H1 (cell line): ENCODE measurements at regions not wholly inside any gene's neighbourhood (a gene's known extent, or its start where the extent isn't known, plus 50 kb on each side); places are given as distances from the start of the nearest gene placed in this dataset.

Source experiments
- CTCF ChIA-PET: fragments of 300-600 bp; sonication (Branson Sonifier 250); formaldehyde crosslinking; loops from one replicate; lab custom pipeline; 2021; ENCODE audit not compliant: partially characterized antibody; lab: Charles Lee
- POLR2A ChIA-PET: fragments of 300-600 bp; sonication (Branson Sonifier 250); formaldehyde crosslinking; loops from one replicate; lab custom pipeline; 2021; ENCODE audit warnings: inconsistent platforms; ENCODE audit not compliant: partially characterized antibody; lab: Charles Lee
- DNase-seq, 2 experiments: peaks; one replicate each; pipeline versions ENCODE4 v3.0.0 to v3.0.0-alpha.2; 2010 to 2022; ENCODE audit warnings: low spot score in 2 of 2, low read depth in 1 of 2, mixed read lengths in 1 of 2
- FAIRE-seq: peaks from 2 replicates; lab custom pipeline; 2011; peaks lifted over from hg19 to GRCh38; lab: Jason Lieb, UNC
- H2AFZ ChIP-seq: 2 replicates; pipeline ENCODE4 v1.8.1; 2012; ENCODE audit warnings: low read length, inconsistent platforms
- H2AK5ac ChIP-seq: 2 replicates; pipeline ENCODE4 v1.6.1; 2013; ENCODE audit warnings: low read depth, low read length
- H2BK120ac ChIP-seq: replicated peaks from 2 replicates; pipeline ENCODE3; 2013; ENCODE audit warnings: low read depth, low read length, inconsistent platforms
- H2BK12ac ChIP-seq: 2 replicates; pipeline ENCODE4 v1.6.1; 2013; ENCODE audit warnings: low read depth, low read length
- H2BK15ac ChIP-seq: 2 replicates; pipeline ENCODE4 v1.6.1; 2013; ENCODE audit warnings: low read length
- H2BK20ac ChIP-seq: 2 replicates; pipeline ENCODE4 v1.6.1; 2013; ENCODE audit warnings: low read length
- H2BK5ac ChIP-seq: 2 replicates; pipeline ENCODE4 v1.6.1; 2013; ENCODE audit warnings: low read depth, low read length
- H3K14ac ChIP-seq: 2 replicates; pipeline ENCODE4 v1.6.1; 2013; ENCODE audit warnings: inconsistent platforms; ENCODE audit not compliant: insufficient read length
- H3K18ac ChIP-seq: 2 replicates; pipeline ENCODE4 v1.6.1; 2013; ENCODE audit warnings: low read length; ENCODE audit errors: extremely low read depth
- H3K23ac ChIP-seq: 2 replicates; pipeline ENCODE4 v1.6.1; 2013; ENCODE audit warnings: inconsistent platforms; ENCODE audit not compliant: insufficient read length
- H3K23me2 ChIP-seq: 2 replicates; pipeline ENCODE4 v1.6.1; 2013; ENCODE audit warnings: low read depth, low read length
- H3K27ac ChIP-seq: 2 replicates; pipeline ENCODE4 v1.6.1; 2011; ENCODE audit warnings: low read depth, low read length, inconsistent platforms
- H3K27me3 ChIP-seq, 4 experiments: replicated peaks in 1 of 4; 1 replicate in 1 of 4; 2 replicates in 3 of 4; pipeline versions ENCODE4 v1.6.1 to v1.8.1; 2011 to 2013; ENCODE audit warnings: low read length in 3 of 4, mild to moderate bottlenecking in 3 of 4, inconsistent platforms in 2 of 4, mixed read lengths in 2 of 4, moderate library complexity in 1 of 4; ENCODE audit not compliant: control insufficient read depth in 3 of 4, insufficient read depth in 3 of 4; ENCODE audit errors: extremely low read depth in 1 of 4
- H3K36me3 ChIP-seq, 4 experiments: 2 replicates each; pipeline versions ENCODE4 v1.6.1 to v1.8.1; 2011 to 2013; ENCODE audit warnings: mild to moderate bottlenecking in 4 of 4, low read length in 3 of 4, moderate library complexity in 2 of 4, control low read depth in 1 of 4, inconsistent platforms in 1 of 4; ENCODE audit not compliant: insufficient read depth in 4 of 4, control insufficient read depth in 2 of 4
- H3K4ac ChIP-seq: replicated peaks from 2 replicates; pipeline ENCODE3; 2013; ENCODE audit warnings: low read length, low read depth, mixed read lengths, inconsistent platforms; ENCODE audit not compliant: insufficient read length
- H3K4me1 ChIP-seq, 4 experiments: replicated peaks in 1 of 4; 1 replicate in 1 of 4; 2 replicates in 3 of 4; pipeline versions ENCODE4 v1.6.1 to v1.8.1; 2011 to 2013; ENCODE audit warnings: low read length in 3 of 4, inconsistent platforms in 2 of 4, mixed read lengths in 1 of 4; ENCODE audit not compliant: insufficient read depth in 4 of 4, control insufficient read depth in 3 of 4
- H3K4me2 ChIP-seq, 2 experiments: 2 replicates each; pipeline versions ENCODE4 v1.6.1 to v1.8.1; 2011 to 2013; ENCODE audit warnings: low read depth in 2 of 2, low read length in 2 of 2, control low read depth in 1 of 2, inconsistent platforms in 1 of 2, mild to moderate bottlenecking in 1 of 2; ENCODE audit not compliant: insufficient read depth in 1 of 2
- H3K4me3 ChIP-seq, 4 experiments: fragments of 200-600, 300-600 bp in 1 of 4; sonication (generic), shearing (Covaris generic), sonication (Bioruptor Twin) in 1 of 4; 2 replicates each; pipeline versions ENCODE4 v1.5.1 to v1.8.1; 2011 to 2016; ENCODE audit warnings: low read length in 4 of 4, low read depth in 3 of 4, control low read depth in 2 of 4, inconsistent platforms in 2 of 4, mild to moderate bottlenecking in 2 of 4, mixed read lengths in 1 of 4, moderate library complexity in 1 of 4; ENCODE audit not compliant: insufficient read depth in 2 of 4; ENCODE audit errors: extremely low read depth in 1 of 4
- H3K56ac ChIP-seq: replicated peaks from 2 replicates; pipeline ENCODE3; 2013; ENCODE audit warnings: low read depth, mild to moderate bottlenecking, mixed read lengths, low read length, inconsistent platforms; ENCODE audit not compliant: insufficient read length
- H3K79me1 ChIP-seq: 2 replicates; pipeline ENCODE4 v1.6.1; 2013; ENCODE audit warnings: low read depth, low read length, control low read depth
- H3K79me2 ChIP-seq, 2 experiments: 2 replicates each; pipeline versions ENCODE4 v1.6.1 to v1.8.1; 2012 to 2013; ENCODE audit warnings: low read length in 2 of 2, mild to moderate bottlenecking in 2 of 2, inconsistent platforms in 1 of 2; ENCODE audit not compliant: insufficient read depth in 2 of 2, control insufficient read depth in 1 of 2
- H3K9ac ChIP-seq, 4 experiments: replicated peaks in 1 of 4; 1 replicate in 1 of 4; 2 replicates in 3 of 4; pipeline versions ENCODE4 v1.6.1 to v1.8.1; 2011 to 2013; ENCODE audit warnings: low read depth in 3 of 4, low read length in 3 of 4, control low read depth in 2 of 4, mild to moderate bottlenecking in 2 of 4, moderate library complexity in 2 of 4, inconsistent platforms in 1 of 4; ENCODE audit errors: extremely low read depth in 1 of 4
- H3K9me3 ChIP-seq, 2 experiments: 2 replicates each; pipeline versions ENCODE4 v1.6.1 to v1.8.1; 2012 to 2013; ENCODE audit warnings: mild to moderate bottlenecking in 2 of 2, moderate library complexity in 2 of 2, control low read depth in 1 of 2, inconsistent platforms in 1 of 2, low read depth in 1 of 2, low read length in 1 of 2, mixed read lengths in 1 of 2; ENCODE audit not compliant: insufficient read depth in 2 of 2
- H4K20me1 ChIP-seq, 2 experiments: replicated peaks in 1 of 2; 2 replicates each; pipeline versions ENCODE3 to v1.8.1; 2011 to 2013; ENCODE audit warnings: inconsistent platforms in 2 of 2, low read length in 2 of 2, mild to moderate bottlenecking in 1 of 2; ENCODE audit not compliant: insufficient read depth in 2 of 2, control insufficient read depth in 1 of 2
- H4K5ac ChIP-seq: 2 replicates; pipeline ENCODE4 v1.6.1; 2013; ENCODE audit warnings: low read length, low read depth, mixed read lengths, inconsistent platforms; ENCODE audit not compliant: insufficient read length
- H4K8ac ChIP-seq: 2 replicates; pipeline ENCODE4 v1.8.0; 2013; ENCODE audit warnings: mild to moderate bottlenecking, moderate library complexity, low read length, inconsistent platforms; ENCODE audit not compliant: insufficient read depth; ENCODE audit errors: extremely low read depth
- H4K91ac ChIP-seq: replicated peaks from 2 replicates; pipeline ENCODE3; 2013; ENCODE audit warnings: low read length, mixed read lengths, inconsistent platforms; ENCODE audit not compliant: insufficient read length
- ASH2L ChIP-seq: fragments of 200-600, 300-600 bp; sonication (generic); IDR thresholded peaks from one replicate; pipeline ENCODE4 v1.7.1; 2017; ENCODE audit warnings: low read length
- CEBPB ChIP-seq: IDR thresholded peaks from 2 replicates; pipeline ENCODE4 v1.6.1; 2012; ENCODE audit warnings: low read depth, low read length
- EGR1 ChIP-seq: IDR thresholded peaks from 2 replicates; pipeline ENCODE4 v1.6.1; 2011; ENCODE audit warnings: low read depth, low read length, borderline replicate concordance
- SRF ChIP-seq: IDR thresholded peaks from 2 replicates; pipeline ENCODE4 v1.6.1; 2011; ENCODE audit warnings: mild to moderate bottlenecking, low read depth, low read length, moderate library complexity
- ZNF274 ChIP-seq: IDR thresholded peaks from 2 replicates; pipeline ENCODE4 v1.7.0; 2012; ENCODE audit warnings: low read length, borderline replicate concordance; ENCODE audit errors: extremely low read depth
- WGBS, 2 experiments: shearing (Covaris generic) in 1 of 2; methylation state at CpG; one replicate each; pipeline versions ENCODE4 v1.1.6 to v1.1.7; 2013 to 2015; ENCODE audit warnings: low lambda C conversion rate in 2 of 2, mixed read lengths in 2 of 2, inconsistent platforms in 1 of 2, low coverage in 1 of 2, missing lambda C conversion rate in 1 of 2; ENCODE audit not compliant: insufficient replicate concordance in 2 of 2, insufficient coverage in 1 of 2, insufficient read length in 1 of 2; ENCODE audit errors: extremely low coverage in 1 of 2, missing lambda C conversion rate in 1 of 2; 5-methylcytosine and 5-hydroxymethylcytosine counted together
- TF ChIP-seq, protein P1 (sequence below), 3 experiments: IDR thresholded peaks; 1 replicate in 2 of 3; 2 replicates in 1 of 3; pipeline versions ENCODE4 v1.5.1 to v1.6.1; 2011; ENCODE audit warnings: low read length in 3 of 3, mild to moderate bottlenecking in 3 of 3, inconsistent platforms in 2 of 3, low read depth in 1 of 3, moderate library complexity in 1 of 3; ENCODE audit not compliant: insufficient read depth in 1 of 3; ENCODE audit errors: control extremely low read depth in 1 of 3
- TF ChIP-seq, protein P2 (sequence below): IDR thresholded peaks from 2 replicates; pipeline ENCODE4 v1.6.1; 2012; ENCODE audit warnings: low read length, inconsistent platforms
- TF ChIP-seq, protein P3 (sequence below): IDR thresholded peaks from 2 replicates; pipeline ENCODE4 v1.6.1; 2012; ENCODE audit warnings: inconsistent platforms

DNA sequence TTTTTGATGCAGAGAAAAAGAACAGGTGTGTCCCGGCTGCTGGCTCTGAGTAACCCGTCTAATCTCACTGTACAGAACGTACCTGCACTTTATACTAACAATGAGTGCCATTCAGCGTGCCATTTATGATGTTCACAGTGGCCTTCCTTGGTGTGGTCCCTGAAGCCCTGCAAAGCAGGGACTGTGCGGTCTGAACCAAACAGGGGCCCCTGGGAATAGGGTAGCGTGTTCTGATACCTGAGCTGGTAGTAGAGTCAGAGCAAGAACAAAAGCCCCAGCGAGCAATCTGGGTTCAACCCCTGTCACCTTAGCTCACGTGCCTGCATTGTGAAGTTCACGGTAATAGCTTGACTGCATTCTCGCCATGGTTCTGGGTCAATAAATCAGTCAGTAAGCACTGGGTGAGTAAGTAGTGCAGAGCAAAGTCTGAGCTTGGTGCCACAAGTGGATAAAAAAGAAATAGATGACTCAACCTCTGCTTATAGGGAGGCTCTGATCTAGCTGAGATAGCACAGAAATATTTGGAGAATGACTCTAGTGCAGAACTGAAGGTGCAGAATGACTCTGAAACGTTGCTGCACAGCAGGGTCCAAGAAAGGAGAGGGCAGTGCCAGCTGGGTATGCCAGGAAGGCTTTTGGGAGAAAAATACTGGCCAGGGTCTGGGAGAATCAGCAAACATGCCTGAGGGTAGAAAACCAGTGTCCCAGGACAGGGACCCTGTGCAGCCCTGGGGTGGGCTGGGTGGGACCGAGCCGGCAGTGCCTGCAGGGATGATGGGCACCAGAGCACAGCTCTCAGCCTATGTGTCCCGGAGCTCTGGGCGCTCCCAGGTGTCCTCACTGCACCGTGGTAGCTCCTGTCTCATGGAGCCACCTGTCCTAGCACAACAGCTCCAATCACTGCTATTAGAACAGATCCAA, 125.9 kb downstream of the RHOU start:
- no peak overlapping the region for H3K4me3 ChIP-seq
- H4K5ac ChIP-seq: no peak overlapping the region
- CTCF ChIA-PET: interaction anchor here (3.3 kb wide), 1 partner anchor 10 kb away, joined by 11 read pairs; no protein-coding TSS in a partner anchor
- no peak for TF ChIP-seq EGR1
- TF ChIP-seq, protein P1, sequence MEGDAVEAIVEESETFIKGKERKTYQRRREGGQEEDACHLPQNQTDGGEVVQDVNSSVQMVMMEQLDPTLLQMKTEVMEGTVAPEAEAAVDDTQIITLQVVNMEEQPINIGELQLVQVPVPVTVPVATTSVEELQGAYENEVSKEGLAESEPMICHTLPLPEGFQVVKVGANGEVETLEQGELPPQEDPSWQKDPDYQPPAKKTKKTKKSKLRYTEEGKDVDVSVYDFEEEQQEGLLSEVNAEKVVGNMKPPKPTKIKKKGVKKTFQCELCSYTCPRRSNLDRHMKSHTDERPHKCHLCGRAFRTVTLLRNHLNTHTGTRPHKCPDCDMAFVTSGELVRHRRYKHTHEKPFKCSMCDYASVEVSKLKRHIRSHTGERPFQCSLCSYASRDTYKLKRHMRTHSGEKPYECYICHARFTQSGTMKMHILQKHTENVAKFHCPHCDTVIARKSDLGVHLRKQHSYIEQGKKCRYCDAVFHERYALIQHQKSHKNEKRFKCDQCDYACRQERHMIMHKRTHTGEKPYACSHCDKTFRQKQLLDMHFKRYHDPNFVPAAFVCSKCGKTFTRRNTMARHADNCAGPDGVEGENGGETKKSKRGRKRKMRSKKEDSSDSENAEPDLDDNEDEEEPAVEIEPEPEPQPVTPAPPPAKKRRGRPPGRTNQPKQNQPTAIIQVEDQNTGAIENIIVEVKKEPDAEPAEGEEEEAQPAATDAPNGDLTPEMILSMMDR (IDR thresholded peaks at IDR 0.05; ENCODE audit: control extremely low read depth in 1 of 3, insufficient read depth in 1 of 3, low read depth in 1 of 3, low read length in 3 of 3): no peak
- TF ChIP-seq, protein P2, sequence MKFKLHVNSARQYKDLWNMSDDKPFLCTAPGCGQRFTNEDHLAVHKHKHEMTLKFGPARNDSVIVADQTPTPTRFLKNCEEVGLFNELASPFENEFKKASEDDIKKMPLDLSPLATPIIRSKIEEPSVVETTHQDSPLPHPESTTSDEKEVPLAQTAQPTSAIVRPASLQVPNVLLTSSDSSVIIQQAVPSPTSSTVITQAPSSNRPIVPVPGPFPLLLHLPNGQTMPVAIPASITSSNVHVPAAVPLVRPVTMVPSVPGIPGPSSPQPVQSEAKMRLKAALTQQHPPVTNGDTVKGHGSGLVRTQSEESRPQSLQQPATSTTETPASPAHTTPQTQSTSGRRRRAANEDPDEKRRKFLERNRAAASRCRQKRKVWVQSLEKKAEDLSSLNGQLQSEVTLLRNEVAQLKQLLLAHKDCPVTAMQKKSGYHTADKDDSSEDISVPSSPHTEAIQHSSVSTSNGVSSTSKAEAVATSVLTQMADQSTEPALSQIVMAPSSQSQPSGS: no peak
- no peak for TF ChIP-seq ZNF274
- no peak for TF ChIP-seq CEBPB
- TF ChIP-seq, protein P3, sequence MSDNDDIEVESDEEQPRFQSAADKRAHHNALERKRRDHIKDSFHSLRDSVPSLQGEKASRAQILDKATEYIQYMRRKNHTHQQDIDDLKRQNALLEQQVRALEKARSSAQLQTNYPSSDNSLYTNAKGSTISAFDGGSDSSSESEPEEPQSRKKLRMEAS: no peak
- no peak for TF ChIP-seq SRF
- no peak for TF ChIP-seq ASH2L

More for the DNA sequence above, 125.9 kb downstream of the RHOU start:
- H3K4me2 ChIP-seq: no peak overlapping the region
- no peaks in the 10 kb centered on the region for H3K36me3 ChIP-seq
- FAIRE-seq: no peak
- H2AFZ ChIP-seq: 0 out of 2 replicates have a peak overlapping the region, but pooled peaks have one; percentile 30
- H2BK12ac ChIP-seq: no peak overlapping the region
- H2BK120ac ChIP-seq: no peak overlapping the region
- H3K79me2 ChIP-seq: no peaks in the 10 kb centered on the region
- peaks cover 5 to 18% (median 12%) of the 10 kb centered on the region in 4 experiments; a peak in 6 of 7 replicates for H3K4me1 ChIP-seq
- no peaks in the 10 kb centered on the region for H3K27me3 ChIP-seq
- WGBS, 2 experiments: 86% methylated on average over 14 of the region's 16 CpGs; no CpG with 5 or more reads in 1 of the 2 experiments
- no peak overlapping the region for H3K27ac ChIP-seq
- DNase-seq: no peak
- no peak overlapping the region for H2BK15ac ChIP-seq
- H3K23me2 ChIP-seq: no peaks in the 10 kb centered on the region
- H2AK5ac ChIP-seq: no peak overlapping the region
- no peak overlapping the region for H3K56ac ChIP-seq
- POLR2A ChIA-PET: no interaction called here
- no peak overlapping the region for H3K9ac ChIP-seq
- H2BK20ac ChIP-seq: no peak overlapping the region
- no peaks in the 10 kb centered on the region for H3K9me3 ChIP-seq
- H4K91ac ChIP-seq: no peak overlapping the region
- no peak overlapping the region for H3K18ac ChIP-seq
- H3K4ac ChIP-seq: no peak overlapping the region
- no peaks in the 10 kb centered on the region for H4K20me1 ChIP-seq
- no peak overlapping the region for H4K8ac ChIP-seq
- H3K14ac ChIP-seq: no peak overlapping the region
- no peaks in the 10 kb centered on the region for H3K79me1 ChIP-seq
- H2BK5ac ChIP-seq: no peak overlapping the region
- no peak overlapping the region for H3K23ac ChIP-seq
